GM12892 (cell line): ENCODE measurements at regions not wholly inside any gene's neighbourhood (a gene's known extent, or its start where the extent isn't known, plus 50 kb on each side); places are given as distances from the start of the nearest gene placed in this dataset.
"Not testable (repeated sequence)": the region's sequence is repeated elsewhere in the genome, so short reads cannot be mapped to it uniquely, and the experiment has no call there.

Experiments used
- POLR2A ChIP-seq: IDR thresholded peaks from 2 replicates; pipeline ENCODE4 v1.6.1; 2011; ENCODE audit warnings: low read depth, low read length, control low read depth
- POLR2AphosphoS5 ChIP-seq: IDR thresholded peaks from 2 replicates; pipeline ENCODE4 v1.6.1; 2011; ENCODE audit warnings: low read depth, low read length, control low read depth

GRCh38 chr16:66024567-66024966 is 341.9 kb upstream of the CDH5 start:
- not testable (repeated sequence) for TF ChIP-seq POLR2AphosphoS5, POLR2A
